ENCODE measurements at regions not wholly inside any gene's neighbourhood (a gene's known extent, or its start where the extent isn't known, plus 50 kb on each side); places are given as distances from the start of the nearest gene placed in this dataset.

- FAIRE-seq (no peak), DNase-seq (ENCODE audit: extremely low spot score, insufficient read length, low read depth) (no peak)
Measured at GRCh38 chr11:95521862-95522261, 267.7 kb downstream of the FAM76B start.

- FAIRE-seq, result no peak
- no peak for DNase-seq (ENCODE audit: extremely low spot score, insufficient read length, low read depth)
Measured at GRCh38 chr11:95521133-95521542, 268.4 kb downstream of the FAM76B start.

DNA sequence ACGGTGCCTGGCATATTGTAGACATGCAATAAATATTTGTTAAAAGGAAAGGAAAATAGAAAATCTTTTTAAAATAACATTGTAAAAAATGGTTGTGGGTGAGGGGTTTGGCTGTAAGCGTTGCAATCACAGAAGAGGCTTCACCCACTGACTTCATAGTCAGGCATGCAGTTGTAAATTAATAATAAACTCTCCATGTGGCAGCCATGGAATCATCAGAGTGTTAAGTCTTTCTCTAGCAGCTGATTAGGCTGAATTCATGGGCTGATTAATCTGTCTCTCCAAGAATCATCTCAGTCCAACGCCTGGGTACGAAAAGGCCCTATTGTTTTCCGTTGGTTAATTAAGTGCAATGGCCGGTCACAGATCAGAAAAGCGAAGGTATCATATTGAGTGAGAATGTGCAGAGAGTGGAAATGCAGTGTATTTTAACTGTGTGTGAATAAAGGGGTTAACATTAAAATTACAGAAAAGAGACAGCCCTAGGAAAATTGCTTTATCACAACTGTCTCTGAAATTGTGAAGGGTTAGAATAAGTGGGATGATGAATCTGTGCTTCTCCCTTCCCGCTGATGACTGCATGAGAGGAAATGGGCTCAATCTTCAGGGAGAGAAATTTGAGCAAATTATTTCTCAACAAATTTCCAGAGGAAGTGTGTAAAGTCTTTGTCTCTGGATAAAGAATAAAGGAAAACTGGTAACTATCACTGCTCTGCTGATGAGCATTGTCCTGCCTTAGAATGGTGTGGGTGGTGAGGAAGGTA is 269.0 kb downstream of the FAM76B start:
- FAIRE-seq, result no peak
- DNase-seq (ENCODE audit: extremely low spot score, insufficient read length, low read depth), result no peak

- FAIRE-seq (no peak), DNase-seq (ENCODE audit: extremely low spot score, insufficient read length, low read depth) (no peak)
Measured at GRCh38 chr11:95519912-95520311, 269.7 kb downstream of the FAM76B start.

DNA sequence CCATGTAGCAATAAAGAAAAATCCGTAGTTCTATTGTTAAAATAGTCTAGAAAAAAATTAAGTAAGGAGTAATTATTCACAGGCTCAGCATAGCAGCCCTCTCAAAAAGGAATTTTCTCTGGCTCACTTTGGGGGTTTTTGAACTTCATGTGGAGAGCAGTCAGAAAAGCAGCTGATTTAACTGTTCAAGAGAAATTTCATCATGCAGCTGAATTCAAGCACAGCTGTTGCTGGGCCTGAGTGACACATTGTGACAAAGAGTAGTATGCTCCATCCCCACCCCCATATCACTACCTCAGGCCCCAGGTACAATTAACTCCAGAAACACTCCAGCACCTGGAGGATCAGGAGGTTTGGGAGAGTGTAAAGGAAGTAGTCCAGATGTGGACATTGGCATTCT is 272.1 kb downstream of the FAM76B start:
- FAIRE-seq, result no peak
- DNase-seq (ENCODE audit: extremely low spot score, insufficient read length, low read depth), result no peak

DNA sequence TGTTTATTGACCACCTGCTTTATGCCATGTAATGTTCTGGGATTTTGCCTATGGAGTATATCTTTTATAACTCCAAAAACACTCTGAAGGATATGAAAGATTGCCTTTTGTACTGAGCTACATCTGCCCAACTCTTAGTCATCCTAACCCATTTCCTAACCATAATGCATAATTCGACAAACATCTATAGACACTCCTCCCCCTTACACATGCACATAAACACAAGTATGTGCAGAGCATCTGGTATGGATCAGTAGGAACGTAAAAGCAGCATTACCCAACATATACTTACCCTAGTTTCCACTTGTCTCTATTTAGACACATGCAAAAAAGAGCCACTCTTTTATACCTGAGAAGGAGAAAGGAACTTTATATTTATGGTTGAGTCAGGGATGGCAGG is 272.8 kb downstream of the FAM76B start:
- no peak for FAIRE-seq
- no peak for DNase-seq (ENCODE audit: extremely low spot score, insufficient read length, low read depth)

DNA sequence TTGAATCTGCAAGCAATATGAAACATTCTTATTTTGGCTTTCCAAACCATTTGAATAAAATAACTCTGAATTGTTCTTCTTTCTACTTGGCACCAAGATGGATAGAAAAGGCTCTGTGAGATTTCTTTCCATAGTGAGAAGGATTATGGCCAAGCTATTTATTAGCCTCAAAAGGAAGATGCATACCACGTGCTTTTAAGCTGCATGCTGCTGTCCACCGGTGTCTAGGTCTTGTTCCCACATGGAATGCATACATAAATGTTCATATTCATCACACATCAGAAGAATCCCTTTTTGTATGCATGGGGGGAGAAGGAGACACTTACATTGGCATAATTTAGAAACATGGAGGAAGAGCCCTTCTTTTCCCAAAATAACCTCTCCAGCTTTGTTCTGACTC is 273.4 kb downstream of the FAM76B start:
- no peak for FAIRE-seq

DNA sequence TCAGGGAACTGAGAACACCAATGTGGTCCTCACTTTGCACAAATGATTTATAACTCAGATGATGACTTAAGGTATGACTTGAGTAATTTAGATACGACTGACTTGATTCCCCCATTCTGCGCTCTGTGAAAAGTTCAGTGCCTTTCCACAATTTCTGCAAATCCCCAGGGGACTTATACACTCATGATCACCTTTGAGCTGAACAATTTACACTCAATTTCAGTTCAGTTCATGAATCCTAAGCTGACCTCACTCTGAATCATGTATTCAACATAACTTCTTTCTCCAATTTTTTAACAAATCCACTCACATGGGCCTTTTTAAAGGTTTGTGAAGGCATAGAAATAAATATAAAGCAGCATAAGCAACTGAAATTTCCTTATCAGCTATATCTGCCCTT is 274.2 kb downstream of the FAM76B start:
- FAIRE-seq (no peak), DNase-seq (ENCODE audit: extremely low spot score, insufficient read length, low read depth) (no peak)

More for the DNA sequence above, 273.4 kb downstream of the FAM76B start:
- no peak for DNase-seq (ENCODE audit: extremely low spot score, insufficient read length, low read depth)

- no peak for DNase-seq (ENCODE audit: extremely low spot score, insufficient read length, low read depth)
- FAIRE-seq, result no peak
Measured at GRCh38 chr11:95514416-95515110, 275.0 kb downstream of the FAM76B start.

DNA sequence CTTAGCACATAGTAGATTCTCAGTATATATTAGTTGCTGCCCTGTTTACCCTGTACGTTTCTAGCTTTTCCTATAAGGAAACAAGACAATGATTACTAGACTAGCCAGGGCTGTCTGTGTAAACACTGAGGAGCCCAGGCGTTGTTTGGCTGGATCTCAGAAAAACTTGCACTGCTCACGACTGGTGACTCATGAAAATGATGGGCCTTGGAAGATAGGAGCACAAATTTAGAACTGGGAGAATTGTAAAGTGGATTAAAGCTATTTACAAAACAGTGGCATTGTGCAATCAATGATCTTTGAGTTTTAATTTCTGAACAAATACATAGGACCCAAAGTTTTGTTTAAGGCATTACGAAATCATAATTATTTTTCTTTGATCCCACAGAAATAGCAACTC is 276.9 kb downstream of the FAM76B start:
- no peak for DNase-seq (ENCODE audit: extremely low spot score, insufficient read length, low read depth)
- FAIRE-seq, result no peak

DNA sequence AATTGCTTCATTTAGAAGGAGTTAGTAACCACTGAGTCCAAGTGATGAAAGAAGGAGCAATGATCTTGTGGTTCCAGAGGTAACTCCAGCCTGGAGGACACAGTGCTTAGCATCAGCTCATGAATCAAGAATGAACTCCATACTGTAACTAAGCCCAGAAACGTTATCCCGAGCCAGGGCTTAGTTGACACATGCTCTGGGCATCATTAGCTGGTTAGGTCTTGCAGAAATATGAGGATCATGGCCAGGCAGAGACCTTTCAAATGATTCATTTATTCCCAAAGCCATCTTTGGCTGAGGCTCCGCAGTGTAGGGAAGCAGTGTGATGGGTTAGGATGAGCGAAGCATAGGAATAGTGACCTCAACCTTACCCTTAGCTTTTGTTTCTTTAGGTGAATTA is 277.4 kb downstream of the FAM76B start:
- no peak for DNase-seq (ENCODE audit: extremely low spot score, insufficient read length, low read depth)
- no peak for FAIRE-seq

- no peak for DNase-seq (ENCODE audit: extremely low spot score, insufficient read length, low read depth)
- no peak for FAIRE-seq
Measured at GRCh38 chr11:95508219-95508890, 277.4 kb upstream of the SESN3 start.

GRCh38 chr11:95507794-95508193 is 276.8 kb upstream of the SESN3 start:
- FAIRE-seq (no peak), DNase-seq (ENCODE audit: extremely low spot score, insufficient read length, low read depth) (no peak)

DNA sequence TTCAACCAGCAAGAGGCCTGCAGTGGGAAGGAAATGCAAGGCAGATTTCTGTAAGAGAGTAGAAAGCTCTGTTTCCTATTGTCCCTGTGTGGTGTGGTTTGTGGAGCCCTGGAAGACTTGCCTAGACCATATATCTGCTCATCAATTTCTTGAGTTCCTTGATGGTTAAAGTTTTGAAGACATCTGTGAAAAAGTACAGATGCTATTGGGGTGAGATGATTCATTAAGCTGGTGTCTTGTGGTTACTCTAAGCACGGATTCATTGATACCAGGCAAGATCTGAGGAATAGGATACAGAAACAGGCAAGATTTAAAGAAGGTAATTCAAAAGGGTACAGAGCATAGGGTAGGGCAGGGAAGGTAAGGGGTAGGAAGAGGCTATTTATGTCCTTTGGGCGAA is 275.8 kb upstream of the SESN3 start:
- FAIRE-seq, result no peak
- DNase-seq (ENCODE audit: extremely low spot score, insufficient read length, low read depth), result no peak

DNA sequence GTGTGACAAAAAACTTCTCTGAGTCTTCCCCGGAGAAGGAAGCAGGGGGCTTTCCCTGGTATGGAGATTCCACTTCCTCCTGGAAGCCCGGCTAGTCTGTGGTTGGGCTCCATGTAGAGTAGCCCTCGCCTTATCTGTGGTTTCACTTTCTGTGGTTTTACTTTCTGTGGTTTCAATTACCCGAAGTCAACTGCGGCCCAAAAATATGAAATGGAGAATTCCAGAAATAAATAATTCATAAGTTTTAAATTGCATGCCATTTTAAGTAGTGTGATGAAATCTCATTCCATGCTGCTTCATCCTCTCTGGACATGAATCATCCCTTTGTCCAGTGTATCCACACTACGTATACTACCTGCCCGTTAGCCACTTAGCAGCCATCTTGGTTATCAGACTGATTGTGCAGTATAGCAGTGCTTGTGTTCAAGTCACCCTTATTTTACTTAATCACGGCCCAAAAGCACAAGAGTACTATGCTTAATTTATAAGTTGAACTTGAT is 275.0 kb upstream of the SESN3 start:
- FAIRE-seq (no peak), DNase-seq (ENCODE audit: extremely low spot score, insufficient read length, low read depth) (no peak)

DNA sequence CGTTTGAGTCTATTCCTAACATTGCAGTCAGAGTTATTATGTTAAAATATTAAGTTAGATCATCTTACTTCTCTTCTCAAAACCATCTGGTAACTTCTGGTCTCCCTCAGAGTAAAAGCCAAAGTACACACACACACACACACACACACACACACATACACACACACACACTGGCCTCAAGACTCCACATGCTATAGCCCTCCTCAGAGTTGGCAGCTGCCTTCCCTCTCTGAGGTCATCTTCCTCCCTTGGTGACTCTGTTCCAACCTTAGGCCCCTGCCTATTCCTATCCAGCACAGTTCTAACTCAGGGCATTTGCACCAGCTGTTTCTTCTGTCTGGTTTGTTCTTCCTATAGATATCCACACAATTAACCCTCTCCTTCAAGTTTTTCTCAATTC is 272.0 kb upstream of the SESN3 start:
- FAIRE-seq, result no peak
- no peak for DNase-seq (ENCODE audit: extremely low spot score, insufficient read length, low read depth)

DNA sequence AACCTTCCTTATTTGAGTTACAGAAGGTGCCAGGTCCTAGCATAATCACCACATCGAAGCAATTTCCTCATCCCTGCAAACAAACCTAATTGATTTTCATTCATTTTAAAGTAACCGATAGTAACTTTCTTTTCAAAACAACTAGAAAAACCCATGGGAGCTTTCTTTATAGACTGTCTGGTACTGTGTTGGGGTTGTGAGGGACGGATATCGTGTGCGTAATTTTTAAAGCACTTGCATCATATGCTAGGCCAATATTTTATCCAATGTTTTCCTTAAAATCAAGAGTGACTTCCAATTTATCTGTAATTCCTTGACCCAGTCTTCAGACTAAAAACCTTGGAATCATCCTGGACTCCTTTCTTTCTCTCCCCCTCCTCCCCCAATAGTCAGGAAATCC is 271.5 kb upstream of the SESN3 start:
- DNase-seq (ENCODE audit: extremely low spot score, insufficient read length, low read depth) (no peak), FAIRE-seq (no peak)

DNA sequence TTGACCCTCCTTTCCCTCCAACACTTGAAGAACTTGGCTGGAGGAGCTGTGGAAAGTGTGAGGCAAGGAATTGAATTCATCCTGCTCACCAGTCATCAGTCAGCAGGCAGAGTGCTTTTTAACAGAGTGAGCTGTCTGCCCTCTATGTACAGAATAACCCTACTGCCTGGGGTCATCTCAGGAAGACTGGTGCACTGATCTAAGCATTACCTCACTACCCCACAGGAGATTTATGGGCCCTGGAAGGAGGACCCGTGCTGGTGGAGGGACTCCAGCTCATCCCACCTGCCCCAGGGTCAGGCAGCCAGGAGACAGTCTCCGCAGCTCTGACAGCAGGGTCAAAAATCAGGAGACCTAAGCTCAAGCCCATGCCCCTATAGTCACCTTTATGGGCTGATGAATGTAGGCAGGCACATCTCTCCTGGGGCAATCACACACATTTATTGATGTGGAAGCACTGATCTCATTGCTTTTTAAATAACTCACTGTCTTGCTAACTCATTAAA is 270.8 kb upstream of the SESN3 start:
- no peak for DNase-seq (ENCODE audit: extremely low spot score, insufficient read length, low read depth)
- no peak for FAIRE-seq

GRCh38 chr11:95500466-95500865 is 269.5 kb upstream of the SESN3 start:
- no peak for FAIRE-seq
- no peak for DNase-seq (ENCODE audit: extremely low spot score, insufficient read length, low read depth)

DNA sequence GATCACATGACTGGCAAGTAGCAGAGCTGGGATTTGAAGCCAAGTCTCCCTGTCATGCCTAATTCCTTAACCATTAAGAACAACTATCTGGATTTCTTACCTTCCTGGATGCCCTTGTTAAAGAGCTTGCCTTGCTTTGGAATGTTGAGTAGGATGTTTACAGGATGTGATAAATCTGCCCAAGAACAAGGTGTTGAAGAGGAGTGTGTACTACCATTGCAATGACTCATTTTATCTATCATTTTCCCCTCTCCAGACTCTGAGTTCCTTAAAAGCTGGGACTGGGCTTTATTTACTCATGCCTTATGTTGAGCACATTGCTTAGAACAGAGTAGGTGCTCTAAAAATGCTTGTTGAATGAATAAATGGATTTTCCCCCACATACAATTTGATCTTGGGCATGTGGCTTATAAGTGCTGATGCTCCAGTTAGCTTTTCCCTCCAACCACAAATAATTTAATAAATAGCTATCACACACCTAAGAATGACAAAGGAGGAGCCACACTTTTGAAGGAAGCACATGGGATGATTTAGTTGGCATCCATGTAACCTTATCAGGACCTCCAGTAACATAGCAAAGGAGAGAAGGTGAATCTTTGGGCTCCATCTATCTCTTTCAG is 268.6 kb upstream of the SESN3 start:
- DNase-seq (ENCODE audit: extremely low spot score, insufficient read length, low read depth), result no peak
- FAIRE-seq, result no peak

All from GM18507 (cell line).